GM12878 (cell line): ENCODE measurements at regions not wholly inside any gene's neighbourhood (a gene's known extent, or its start where the extent isn't known, plus 50 kb on each side); places are given as distances from the start of the nearest gene placed in this dataset.
A peak's percentile ranks its signal among the peaks of the same experiment; 100 is the strongest.

Experiments
- ATAC-seq: fragments of 200-7000 bp; cut with Tn5 transposase; 3 replicates; pipeline ENCODE4 v1.9.1; 2020; ENCODE audit warnings: mild to moderate bottlenecking, moderate library complexity
- BruUV-seq: library from RNA; stranded (reverse); fragments of 400-500 nt; replicated peaks from 2 replicates; lab custom pipeline; 2021; lab: Mats Ljungman, UMichigan
- CTCF ChIA-PET: fragments of 300-600 bp; sonication (Branson Sonifier 250); formaldehyde crosslinking; extraction: SDS; loops from one replicate; lab custom pipeline; 2021; ENCODE audit warnings: inconsistent platforms; lab: Yijun Ruan, JAX
- POLR2A ChIA-PET: fragments of 350-600 bp; formaldehyde crosslinking; extraction: SDS; loops from one replicate; lab custom pipeline; 2021; ENCODE audit warnings: inconsistent platforms; lab: Charles Lee
- RAD21 ChIA-PET: fragments of 300-600 bp; sonication (Branson Sonifier 250); formaldehyde crosslinking; loops from one replicate; lab custom pipeline; 2023; ENCODE audit warnings: antibody characterized with exemption; ENCODE audit not compliant: unreplicated experiment; lab: Charles Lee
- SMC1A ChIA-PET: fragments of 300-600 bp; sonication (Branson Sonifier 250); formaldehyde crosslinking; loops from one replicate; lab custom pipeline; 2023; ENCODE audit not compliant: unreplicated experiment, uncharacterized antibody; lab: Charles Lee
- DNase-seq: peaks from one replicate; pipeline ENCODE4 v3.0.0-alpha.2; 2011; ENCODE audit warnings: low read depth, low spot score
- FAIRE-seq: peaks from 3 replicates; lab custom pipeline; 2011; peaks lifted over from hg19 to GRCh38; lab: Jason Lieb, UNC
- H2AFZ ChIP-seq: 2 replicates; pipeline ENCODE4 v1.6.0; 2011; ENCODE audit warnings: low read depth, low read length, control low read depth; ENCODE audit not compliant: control insufficient read depth
- H3K27ac ChIP-seq: 2 replicates; pipeline ENCODE4 v1.5.1; 2011; ENCODE audit warnings: control low read depth; ENCODE audit not compliant: control insufficient read depth, insufficient read depth
- H3K27me3 ChIP-seq, 2 experiments: replicated peaks in 1 of 2; 2 replicates each; pipeline versions ENCODE4 v1.6.0 to v1.6.1; 2011; ENCODE audit warnings: low read length in 1 of 2; ENCODE audit not compliant: control insufficient read depth in 2 of 2, insufficient read depth in 2 of 2
- H3K36me3 ChIP-seq, 2 experiments: 2 replicates each; pipeline ENCODE4 v1.5.1; 2011; ENCODE audit warnings: low read length in 1 of 2; ENCODE audit not compliant: control insufficient read depth in 2 of 2, insufficient read depth in 2 of 2
- H3K4me1 ChIP-seq: 2 replicates; pipeline ENCODE4 v1.6.1; 2011; ENCODE audit warnings: mild to moderate bottlenecking, low read length, moderate library complexity, mixed read lengths; ENCODE audit not compliant: control insufficient read depth, insufficient read depth
- H3K4me2 ChIP-seq: 2 replicates; pipeline ENCODE4 v1.6.0; 2011; ENCODE audit warnings: control low read depth; ENCODE audit not compliant: control insufficient read depth, insufficient read depth
- H3K4me3 ChIP-seq: fragments of 200-600 bp; sonication (generic); 2 replicates; pipeline ENCODE4 v1.5.1; 2016
- H3K79me2 ChIP-seq: 2 replicates; pipeline ENCODE4 v1.6.0; 2011; ENCODE audit warnings: low read length; ENCODE audit not compliant: control insufficient read depth, insufficient read depth
- H3K9ac ChIP-seq: 2 replicates; pipeline ENCODE4 v1.8.0; 2011; ENCODE audit warnings: low read length, control low read depth, mixed read lengths; ENCODE audit not compliant: control insufficient read depth, insufficient read depth
- H3K9me3 ChIP-seq: replicated peaks from 3 replicates; pipeline ENCODE4 v1.5.1; 2011; ENCODE audit warnings: mild to moderate bottlenecking, low read length; ENCODE audit not compliant: control insufficient read depth, insufficient read depth
- H4K20me1 ChIP-seq: 2 replicates; pipeline ENCODE4 v1.6.0; 2011; ENCODE audit not compliant: control insufficient read depth, insufficient read depth
- MEF2B ChIP-seq: fragments of 450-650 bp; IDR thresholded peaks from 2 replicates; pipeline ENCODE4 v1.6.1; 2018; ENCODE audit warnings: mild to moderate bottlenecking, moderate library complexity; ENCODE audit not compliant: partially characterized antibody, poor library complexity, severe bottlenecking
- MTA2 ChIP-seq: fragments of 450-650 bp; IDR thresholded peaks from 2 replicates; pipeline ENCODE4 v1.6.1; 2016; ENCODE audit warnings: low read depth, mild to moderate bottlenecking, moderate library complexity
- NFYA ChIP-seq: IDR thresholded peaks from 2 replicates; pipeline ENCODE4 v1.6.1; 2011; ENCODE audit warnings: low read depth, mild to moderate bottlenecking, low read length, improper control_type of control experiment, borderline replicate concordance
- POU2F2 ChIP-seq: IDR thresholded peaks from 3 replicates; pipeline ENCODE4 v1.6.1; 2011; ENCODE audit warnings: low read depth, mild to moderate bottlenecking, low read length, borderline replicate concordance
- PRDM15 ChIP-seq: fragments of 450-650 bp; formaldehyde crosslinking; IDR thresholded peaks from 2 replicates; pipeline ENCODE4 v1.4.0; 2020; ENCODE audit warnings: mild to moderate bottlenecking, moderate library complexity
- RUNX3 ChIP-seq: IDR thresholded peaks from 2 replicates; pipeline ENCODE4 v1.6.1; 2012; ENCODE audit warnings: low read length, inconsistent platforms
- SIX5 ChIP-seq: IDR thresholded peaks from 2 replicates; pipeline ENCODE4 v1.6.1; 2011; ENCODE audit warnings: mild to moderate bottlenecking, low read depth, low read length, moderate library complexity; ENCODE audit not compliant: severe bottlenecking
- WGBS: methylation state at CpG from one replicate; pipeline ENCODE4 v1.1.6; 2016; ENCODE audit warnings: low lambda C conversion rate; ENCODE audit not compliant: insufficient replicate concordance, insufficient coverage; ENCODE audit errors: missing lambda C conversion rate; 5-methylcytosine and 5-hydroxymethylcytosine counted together
- in situ Hi-C: fragments of 300-500 bp; cut with MboI; formaldehyde crosslinking; loops from 9 replicates; pipeline ENCODE4 v1.14.3; 2018; ENCODE audit warnings: mixed read lengths
- intact Hi-C: fragments of 100-400 bp; cut with micrococcal nuclease; formaldehyde crosslinking; loops from one replicate; pipeline ENCODE4 v1.14.2; 2022; ENCODE audit not compliant: unreplicated experiment
- TF ChIP-seq, protein P1 (sequence below): fragments of 450-650 bp; IDR thresholded peaks from 2 replicates; pipeline ENCODE4 v1.6.1; 2017; ENCODE audit warnings: mild to moderate bottlenecking, moderate library complexity

DNA sequence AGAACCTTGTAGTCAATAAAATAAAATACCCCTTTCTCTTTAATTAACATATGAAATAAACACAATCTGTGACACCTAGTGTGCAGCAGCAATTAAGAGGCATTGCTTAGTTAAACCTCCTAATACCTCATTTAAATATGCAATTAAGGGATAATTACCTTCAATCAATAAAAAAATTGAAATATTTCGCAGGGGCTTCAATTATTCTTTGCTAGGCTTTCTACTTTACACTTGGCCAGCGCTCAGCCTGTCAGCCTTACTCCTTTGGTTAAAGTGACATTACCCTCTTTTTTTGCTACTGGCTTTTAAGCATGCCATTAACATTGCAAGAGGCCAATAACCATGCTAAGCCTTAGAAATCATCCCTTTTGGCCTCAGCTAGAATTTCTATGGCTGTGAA lies 327.5 kb upstream of the ZNF521 start:
- ChIA-PET SMC1A (no interaction called here), POLR2A (no interaction called here), RAD21 (no interaction called here), CTCF (no interaction called here)
- DNase-seq = no peak
- Histone ChIP-seq H2AFZ (no peak overlapping the region), H3K4me1 (no peaks in the 10 kb centered on the region), H3K4me2 (no peak overlapping the region), H3K27ac (no peak overlapping the region), H3K36me3 (no peaks in the 10 kb centered on the region), H3K9ac (no peak overlapping the region), H3K79me2 (no peaks in the 10 kb centered on the region), H3K9me3 (no peaks in the 10 kb centered on the region), H4K20me1 (no peaks in the 10 kb centered on the region), H3K4me3 (no peak overlapping the region), H3K27me3 (no peaks in the 10 kb centered on the region; a peak in 1 of 4 replicates)
- FAIRE-seq = no peak
- intact Hi-C loops = no loop called here
- ATAC-seq = no peak
- in situ Hi-C loops = no loop called here
- BruUV-seq = no TSS peak
- 0% methylated on average over 2 of the region's 2 CpGs for WGBS
- no peak for TF ChIP-seq PRDM15

DNA sequence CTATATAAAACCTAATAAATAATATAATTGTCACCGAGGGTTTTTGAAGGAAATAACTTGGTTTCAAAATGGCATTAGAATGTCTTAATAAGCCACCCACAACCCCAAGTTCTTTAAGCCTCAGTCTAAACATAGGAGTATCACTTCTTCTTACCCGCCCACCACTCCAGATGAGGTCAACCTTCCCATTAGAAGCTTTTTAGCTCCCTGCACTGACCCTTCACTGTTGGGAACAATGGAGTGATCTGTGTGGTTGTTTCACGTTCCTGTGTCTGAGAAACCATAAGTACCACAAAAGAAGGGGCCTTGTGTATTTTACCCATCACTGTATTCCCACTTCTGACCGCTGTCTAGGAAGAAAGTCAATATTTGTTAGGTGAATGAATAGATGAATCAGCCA lies 326.3 kb upstream of the ZNF521 start:
- RAD21 ChIA-PET = interaction anchor here (0.6 to 0.8 kb wide), 2 partner anchors 9 to 112 kb away, joined by 3 read pairs; no protein-coding TSS in a partner anchor
- BruUV-seq = no TSS peak
- peak; percentile 61 for TF ChIP-seq RUNX3
- no peak for TF ChIP-seq SIX5
- TF ChIP-seq POU2F2 = no peak
- TF ChIP-seq MEF2B = peak; percentile 40
- no peak for TF ChIP-seq NFYA
- TF ChIP-seq MTA2 = peak; percentile 75
- TF ChIP-seq, protein P1, sequence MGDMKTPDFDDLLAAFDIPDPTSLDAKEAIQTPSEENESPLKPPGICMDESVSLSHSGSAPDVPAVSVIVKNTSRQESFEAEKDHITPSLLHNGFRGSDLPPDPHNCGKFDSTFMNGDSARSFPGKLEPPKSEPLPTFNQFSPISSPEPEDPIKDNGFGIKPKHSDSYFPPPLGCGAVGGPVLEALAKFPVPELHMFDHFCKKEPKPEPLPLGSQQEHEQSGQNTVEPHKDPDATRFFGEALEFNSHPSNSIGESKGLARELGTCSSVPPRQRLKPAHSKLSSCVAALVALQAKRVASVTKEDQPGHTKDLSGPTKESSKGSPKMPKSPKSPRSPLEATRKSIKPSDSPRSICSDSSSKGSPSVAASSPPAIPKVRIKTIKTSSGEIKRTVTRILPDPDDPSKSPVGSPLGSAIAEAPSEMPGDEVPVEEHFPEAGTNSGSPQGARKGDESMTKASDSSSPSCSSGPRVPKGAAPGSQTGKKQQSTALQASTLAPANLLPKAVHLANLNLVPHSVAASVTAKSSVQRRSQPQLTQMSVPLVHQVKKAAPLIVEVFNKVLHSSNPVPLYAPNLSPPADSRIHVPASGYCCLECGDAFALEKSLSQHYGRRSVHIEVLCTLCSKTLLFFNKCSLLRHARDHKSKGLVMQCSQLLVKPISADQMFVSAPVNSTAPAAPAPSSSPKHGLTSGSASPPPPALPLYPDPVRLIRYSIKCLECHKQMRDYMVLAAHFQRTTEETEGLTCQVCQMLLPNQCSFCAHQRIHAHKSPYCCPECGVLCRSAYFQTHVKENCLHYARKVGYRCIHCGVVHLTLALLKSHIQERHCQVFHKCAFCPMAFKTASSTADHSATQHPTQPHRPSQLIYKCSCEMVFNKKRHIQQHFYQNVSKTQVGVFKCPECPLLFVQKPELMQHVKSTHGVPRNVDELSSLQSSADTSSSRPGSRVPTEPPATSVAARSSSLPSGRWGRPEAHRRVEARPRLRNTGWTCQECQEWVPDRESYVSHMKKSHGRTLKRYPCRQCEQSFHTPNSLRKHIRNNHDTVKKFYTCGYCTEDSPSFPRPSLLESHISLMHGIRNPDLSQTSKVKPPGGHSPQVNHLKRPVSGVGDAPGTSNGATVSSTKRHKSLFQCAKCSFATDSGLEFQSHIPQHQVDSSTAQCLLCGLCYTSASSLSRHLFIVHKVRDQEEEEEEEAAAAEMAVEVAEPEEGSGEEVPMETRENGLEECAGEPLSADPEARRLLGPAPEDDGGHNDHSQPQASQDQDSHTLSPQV = no peak

More for the DNA sequence above, 326.3 kb upstream of the ZNF521 start:
- WGBS = 13% methylated on average over 4 of the region's 4 CpGs
- FAIRE-seq (no peak), ATAC-seq (peak; percentile 65), DNase-seq (no peak)
- Histone ChIP-seq H3K27ac (no peak overlapping the region), H3K9ac (no peak overlapping the region), H3K79me2 (no peaks in the 10 kb centered on the region), H3K9me3 (no peaks in the 10 kb centered on the region), H2AFZ (no peak overlapping the region), H3K27me3 (no peaks in the 10 kb centered on the region), H3K4me3 (no peak overlapping the region), H3K36me3 (no peaks in the 10 kb centered on the region), H3K4me1 (no peaks in the 10 kb centered on the region), H3K4me2 (no peak overlapping the region), H4K20me1 (no peaks in the 10 kb centered on the region)
- POLR2A ChIA-PET = no interaction called here
- CTCF ChIA-PET = no interaction called here
- intact Hi-C loops = no loop called here
- in situ Hi-C loops = no loop called here
- SMC1A ChIA-PET = interaction anchor here (1.7 to 1.9 kb wide), 2 partner anchors 28 to 31 kb away, joined by 3 to 4 read pairs; no protein-coding TSS in a partner anchor
